GM21723 (cell line): ENCODE measurements at regions not wholly inside any gene's neighbourhood (a gene's known extent, or its start where the extent isn't known, plus 50 kb on each side); places are given as distances from the start of the nearest gene placed in this dataset.
"Not testable (repeated sequence)": the region's sequence is repeated elsewhere in the genome, so short reads cannot be mapped to it uniquely, and the experiment has no call there.

ENCODE experiments used
- ATAC-seq: cut with Tn5 transposase; IDR thresholded peaks from one replicate; pipeline ENCODE4 v1.9.1; 2021; ENCODE audit warnings: mild to moderate bottlenecking, moderate library complexity; ENCODE audit not compliant: unreplicated experiment

- ATAC-seq: no peak
Measured at GRCh38 chr7:124643311-124643811, 122.2 kb downstream of the GPR37 start.

DNA sequence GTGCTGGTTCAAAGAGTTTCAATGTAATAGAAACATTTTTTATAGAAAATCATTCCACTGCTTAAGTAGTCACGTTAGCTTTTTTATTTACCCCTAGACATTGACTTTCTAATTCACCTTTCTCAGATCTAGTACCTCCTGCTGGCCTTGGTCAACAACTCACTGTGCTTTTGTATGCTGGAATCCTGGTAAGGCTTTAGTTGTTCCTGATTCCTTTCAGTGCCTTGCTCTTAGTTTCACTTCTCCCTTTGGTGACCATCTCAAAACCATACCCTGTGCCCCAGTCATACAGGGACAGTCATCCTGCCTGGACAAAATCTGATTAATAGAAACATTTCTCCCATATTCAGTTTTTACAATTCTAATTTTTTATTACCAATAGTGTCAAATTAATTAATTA is 130.2 kb downstream of the GPR37 start:
- ATAC-seq: no peak

DNA sequence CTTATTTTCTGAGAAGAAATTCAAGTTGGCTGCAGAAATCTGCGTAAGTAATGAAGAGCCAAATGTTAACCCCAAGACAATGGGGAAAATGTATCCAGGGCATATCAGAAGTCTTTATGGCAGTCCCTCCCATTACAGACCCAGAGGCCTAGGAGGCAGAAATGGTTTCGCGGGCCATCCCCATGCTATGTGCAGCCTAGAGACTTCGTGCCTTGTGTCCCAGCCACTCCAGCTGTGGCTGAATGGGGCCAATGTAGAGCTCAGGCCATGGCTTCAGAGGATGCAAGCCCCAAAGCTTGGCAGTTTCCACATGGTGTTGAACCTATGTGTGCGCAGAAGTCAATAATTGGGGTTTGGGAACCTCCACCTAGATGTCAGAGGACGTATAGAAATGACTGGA is 131.9 kb downstream of the GPR37 start:
- no peak for ATAC-seq

GRCh38 chr7:124630395-124630794 is 135.2 kb downstream of the GPR37 start:
- no peak for ATAC-seq

DNA sequence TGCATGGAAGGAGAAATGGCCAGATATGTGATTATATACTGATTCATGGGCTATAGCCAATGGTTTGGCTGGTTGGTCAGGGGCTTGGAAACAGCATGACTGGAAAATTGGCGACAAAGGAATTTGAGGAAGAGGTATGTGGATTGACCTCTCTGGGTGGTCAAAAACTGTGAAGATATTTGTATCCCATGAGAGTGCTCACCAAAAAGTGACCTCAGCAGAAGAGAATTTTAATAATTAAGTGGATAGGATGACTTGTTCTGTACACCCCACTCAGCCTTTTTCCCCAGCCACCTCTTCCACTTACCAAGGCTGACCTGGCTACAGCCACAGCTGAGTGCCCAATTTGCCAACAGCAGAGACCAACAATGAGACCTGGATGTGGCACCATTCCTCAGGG is 146.7 kb downstream of the GPR37 start:
- no peak for ATAC-seq

DNA sequence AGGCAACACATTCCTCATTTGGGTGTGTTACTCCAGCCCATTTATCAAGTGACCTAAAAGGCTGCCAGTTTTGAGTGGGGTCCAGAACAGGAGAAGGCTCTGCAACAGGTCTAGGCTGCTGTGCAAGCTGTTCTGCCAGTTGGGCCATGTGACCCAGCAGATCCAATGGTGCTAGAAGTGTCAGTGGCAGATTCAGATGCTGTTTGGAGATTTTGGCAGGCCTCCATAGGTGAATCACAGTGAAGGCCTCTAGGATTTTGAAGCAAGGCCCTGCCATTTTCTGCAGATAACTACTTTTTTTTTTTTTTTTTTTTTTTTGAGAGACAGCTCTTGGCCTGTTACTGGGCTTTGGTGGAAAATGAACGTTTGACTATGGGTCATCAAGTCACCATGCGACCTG is 147.5 kb downstream of the GPR37 start:
- not testable (repeated sequence) for ATAC-seq

GRCh38 chr7:124603066-124603465 is 162.5 kb downstream of the GPR37 start:
- no peak for ATAC-seq

- ATAC-seq: no peak
Measured at GRCh38 chr7:124597509-124597908, 168.1 kb downstream of the GPR37 start.

DNA sequence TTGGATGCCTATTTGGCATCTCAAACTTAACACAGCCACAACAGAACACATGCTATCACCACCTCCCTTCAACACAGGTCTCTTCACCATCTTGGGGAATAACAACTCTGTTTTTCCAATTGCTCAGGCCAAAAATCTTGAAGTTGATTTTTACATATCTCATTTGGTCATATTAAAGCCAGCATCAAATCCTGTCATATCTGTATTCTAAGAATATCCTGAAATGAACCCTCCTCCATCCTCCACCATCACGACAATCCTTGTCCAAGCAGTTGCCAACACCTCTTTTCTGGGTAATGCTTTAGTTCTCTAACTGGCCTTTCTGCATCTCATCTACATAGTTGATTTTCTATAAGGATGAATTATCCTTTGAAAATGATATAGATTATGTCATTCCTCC is 168.7 kb downstream of the GPR37 start:
- no peak for ATAC-seq

DNA sequence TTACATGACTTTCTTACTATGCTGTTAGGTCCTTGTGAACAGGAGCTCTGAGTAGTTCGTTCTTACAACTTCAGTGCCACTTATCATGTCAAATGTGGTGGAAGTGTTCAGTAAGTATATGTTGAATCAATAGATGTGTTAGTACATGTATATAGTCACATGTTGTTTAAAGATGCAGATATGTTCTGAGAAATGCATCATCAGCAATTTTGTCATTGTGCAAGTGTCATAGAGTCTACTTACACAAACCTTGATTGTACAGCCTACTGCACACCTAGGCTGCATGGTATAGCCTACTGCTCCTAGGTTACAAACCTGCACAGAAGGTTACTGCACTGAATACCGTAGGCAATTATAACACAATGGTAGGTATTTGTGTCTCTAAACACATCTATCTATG is 174.8 kb downstream of the GPR37 start:
- no peak for ATAC-seq

DNA sequence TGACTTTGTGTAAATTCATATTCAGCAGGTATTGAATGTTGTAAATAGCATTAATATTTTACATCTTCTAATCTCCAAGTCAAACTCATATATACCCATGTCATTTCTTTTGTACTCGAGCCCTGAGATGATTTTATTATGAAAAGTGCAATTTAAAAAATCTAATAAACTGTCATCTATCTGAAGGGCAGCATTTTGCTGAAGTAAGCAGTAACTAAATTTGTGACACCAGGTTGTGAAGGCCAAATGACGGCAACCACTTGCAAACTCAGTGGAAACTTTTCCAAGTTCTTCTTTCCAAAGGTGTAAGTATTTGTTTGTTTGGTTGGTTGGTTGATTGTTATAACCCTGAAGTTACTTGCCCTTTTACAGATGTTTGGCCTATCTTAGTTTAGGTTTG is 188.3 kb downstream of the GPR37 start:
- no peak for ATAC-seq

GRCh38 chr7:124575176-124575575 is 190.4 kb downstream of the GPR37 start:
- no peak for ATAC-seq

- ATAC-seq: no peak
Measured at GRCh38 chr7:124570558-124570957, 195.0 kb downstream of the GPR37 start.

GRCh38 chr7:124566583-124566982 is 199.0 kb downstream of the GPR37 start:
- ATAC-seq: no peak

DNA sequence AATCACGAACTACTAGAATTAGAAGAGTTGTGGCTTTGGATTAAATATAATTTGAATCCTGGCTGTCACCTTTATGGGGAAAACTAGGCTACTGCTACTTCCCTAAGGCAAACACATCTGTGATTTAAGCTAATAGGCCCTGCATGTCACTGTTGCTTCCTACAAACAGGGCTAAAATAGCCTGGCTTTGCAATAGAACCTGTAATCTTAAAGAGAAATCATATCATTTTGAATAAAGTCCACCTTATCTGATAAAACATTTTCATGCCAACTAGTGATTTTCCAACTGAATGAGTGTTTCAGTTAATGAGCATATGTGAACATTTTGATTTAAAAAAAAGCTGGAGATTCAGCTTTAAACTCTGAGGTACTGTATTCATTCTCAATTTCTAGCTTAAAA is 208.0 kb downstream of the GPR37 start:
- ATAC-seq: no peak

- ATAC-seq: no peak
Measured at GRCh38 chr7:124557101-124557500, 208.5 kb downstream of the GPR37 start.

- ATAC-seq: no peak
Measured at GRCh38 chr7:124553502-124553901, 212.1 kb downstream of the GPR37 start.

GRCh38 chr7:124552217-124552616 is 213.4 kb downstream of the GPR37 start:
- ATAC-seq: no peak

DNA sequence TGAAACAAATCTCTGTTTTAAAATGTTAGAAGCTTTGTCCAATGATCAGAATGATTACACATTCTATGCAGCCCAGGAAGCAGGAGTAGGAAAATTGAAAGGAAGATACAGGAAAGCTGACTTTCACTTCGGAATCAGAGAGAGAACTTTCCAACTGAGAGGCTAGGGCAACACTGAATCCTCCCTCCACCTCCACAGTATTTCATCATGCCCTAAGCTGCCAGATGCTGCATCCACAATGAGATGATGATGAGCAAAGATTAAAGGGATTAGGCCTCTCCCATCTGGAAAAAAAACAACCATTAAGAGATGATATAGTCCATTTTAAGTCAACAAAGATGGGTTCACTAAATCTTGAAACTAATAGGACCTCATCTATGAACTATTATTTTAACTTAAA is 215.6 kb downstream of the GPR37 start:
- ATAC-seq: no peak

DNA sequence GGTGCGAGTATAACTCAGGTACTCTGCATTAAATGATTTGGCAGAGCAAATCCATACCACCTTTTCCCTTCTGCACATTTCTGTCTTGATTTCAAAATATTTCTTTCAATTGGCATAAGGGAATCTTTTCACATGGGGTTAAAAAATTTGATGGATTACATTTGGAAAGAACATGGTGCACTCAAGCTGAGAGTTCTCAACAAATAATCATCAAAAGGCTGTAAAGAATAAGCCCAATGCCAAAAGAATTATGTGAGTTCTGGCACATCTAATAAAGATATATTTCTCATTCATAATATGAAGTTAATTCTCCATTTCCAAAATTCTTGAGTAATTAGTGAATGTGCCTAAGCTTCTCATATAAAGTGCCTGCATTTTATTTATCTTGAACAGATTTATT is 223.1 kb downstream of the GPR37 start:
- ATAC-seq: no peak

DNA sequence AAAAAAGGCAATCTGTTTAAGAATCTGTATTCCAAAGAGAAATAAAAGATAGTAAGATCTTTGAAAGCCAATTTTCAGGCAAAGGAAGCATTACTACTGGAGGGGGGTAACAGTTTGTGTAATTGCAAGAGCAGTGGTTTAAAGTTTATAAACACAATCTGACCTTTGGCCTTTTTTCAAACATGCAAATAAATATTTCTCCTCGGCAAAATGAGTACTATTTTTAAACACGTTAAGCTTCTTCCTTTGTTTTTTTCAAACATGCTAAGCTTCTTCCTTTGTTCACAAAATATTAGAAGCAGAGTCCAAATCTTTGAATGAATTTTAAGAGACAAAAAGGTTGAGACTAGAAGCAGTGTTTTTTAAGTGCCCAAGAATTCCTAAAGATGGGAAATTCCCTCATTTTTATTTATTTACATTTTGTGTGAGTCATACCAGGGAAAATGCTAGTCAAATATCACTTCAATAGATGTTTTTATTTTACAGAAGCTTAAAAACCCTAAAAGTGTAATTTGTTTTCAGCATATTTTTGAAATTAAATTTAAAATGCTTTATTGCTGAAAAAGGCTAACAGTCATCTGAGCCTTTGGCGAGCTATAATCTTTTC is 229.3 kb downstream of the GPR37 start:
- no peak for ATAC-seq

DNA sequence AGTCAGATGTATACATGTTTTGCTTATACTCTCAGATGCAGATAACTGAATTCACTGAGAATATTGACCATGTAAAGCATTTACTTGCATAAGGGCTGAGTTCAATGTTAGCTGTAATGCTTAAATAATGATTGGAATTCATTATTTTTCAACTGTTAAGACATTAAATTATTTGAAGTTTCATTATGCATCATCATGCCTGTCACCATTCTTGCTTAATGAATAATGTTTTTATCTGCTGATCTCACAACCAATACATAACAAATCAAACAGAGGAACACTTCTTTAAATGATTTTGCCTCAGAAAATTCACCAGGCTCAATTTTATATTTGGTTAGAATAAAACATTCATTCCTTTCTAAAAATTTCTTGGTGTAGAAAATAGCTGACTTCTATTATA is 233.4 kb downstream of the GPR37 start:
- no peak for ATAC-seq

DNA sequence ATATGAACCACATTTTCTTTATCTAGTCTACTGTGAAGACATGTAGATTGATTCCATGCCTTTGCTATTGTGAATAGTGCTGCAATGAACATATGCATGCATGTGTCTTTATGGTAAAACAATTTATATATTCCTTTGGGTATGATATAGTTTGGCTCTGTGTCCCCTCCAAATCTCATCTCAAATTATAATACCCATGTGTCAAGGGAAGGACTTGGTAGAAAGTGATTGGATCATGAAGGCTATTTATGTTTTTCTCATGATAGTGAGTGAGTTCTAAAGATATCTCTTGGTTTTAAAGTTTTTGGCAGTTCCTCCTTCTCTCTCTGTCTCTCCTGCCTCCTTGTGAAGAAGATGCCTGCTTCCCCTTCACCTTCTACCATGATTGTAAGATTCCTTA is 248.7 kb downstream of the GPR37 start:
- ATAC-seq: no peak
